HG03025 (cell line): ENCODE measurements at regions not wholly inside any gene's neighbourhood (a gene's known extent, or its start where the extent isn't known, plus 50 kb on each side); places are given as distances from the start of the nearest gene placed in this dataset.
"Not testable (repeated sequence)": the region's sequence is repeated elsewhere in the genome, so short reads cannot be mapped to it uniquely, and the experiment has no call there.

ENCODE experiments used
- ATAC-seq: cut with Tn5 transposase; IDR thresholded peaks from one replicate; pipeline ENCODE4 v1.9.1; 2021; ENCODE audit warnings: mild to moderate bottlenecking, moderate library complexity; ENCODE audit not compliant: unreplicated experiment, low FRiP score

- ATAC-seq = no peak
Observed at GRCh38 chr5:28808967-28809810, 1770.8 kb upstream of the CDH9 start.

- ATAC-seq = no peak
Observed at GRCh38 chr5:28807195-28807729, 1768.9 kb upstream of the CDH9 start.

- ATAC-seq = not testable (repeated sequence)
Observed at GRCh38 chr5:28799035-28799434, 1760.6 kb upstream of the CDH9 start.

GRCh38 chr5:28788954-28789353 is 1750.6 kb upstream of the CDH9 start:
- no peak for ATAC-seq

- no peak for ATAC-seq
Observed at GRCh38 chr5:28780083-28780692, 1741.8 kb upstream of the CDH9 start.

- ATAC-seq = no peak
Observed at GRCh38 chr5:28779161-28779754, 1740.9 kb upstream of the CDH9 start.

- no peak for ATAC-seq
Observed at GRCh38 chr5:28770307-28770706, 1731.9 kb upstream of the CDH9 start.

- no peak for ATAC-seq
Observed at GRCh38 chr5:28766565-28767158, 1728.3 kb upstream of the CDH9 start.

- no peak for ATAC-seq
Observed at GRCh38 chr5:28751396-28751795, 1713.0 kb upstream of the CDH9 start.

GRCh38 chr5:28750251-28750650 is 1711.9 kb upstream of the CDH9 start:
- no peak for ATAC-seq

- ATAC-seq = no peak
Observed at GRCh38 chr5:28748446-28748845, 1710.1 kb upstream of the CDH9 start.

GRCh38 chr5:28743716-28744110 is 1705.3 kb upstream of the CDH9 start:
- no peak for ATAC-seq

- no peak for ATAC-seq
Observed at GRCh38 chr5:28743025-28743715, 1704.8 kb upstream of the CDH9 start.

- no peak for ATAC-seq
Observed at GRCh38 chr5:28737682-28738081, 1699.3 kb upstream of the CDH9 start.

- ATAC-seq = no peak
Observed at GRCh38 chr5:28737222-28737621, 1698.8 kb upstream of the CDH9 start.

GRCh38 chr5:28734396-28734795 is 1696.0 kb upstream of the CDH9 start:
- ATAC-seq = no peak

- no peak for ATAC-seq
Observed at GRCh38 chr5:28729067-28729466, 1690.7 kb upstream of the CDH9 start.

- no peak for ATAC-seq
Observed at GRCh38 chr5:28726815-28727214, 1688.4 kb upstream of the CDH9 start.

GRCh38 chr5:28725001-28725400 is 1686.6 kb upstream of the CDH9 start:
- no peak for ATAC-seq

GRCh38 chr5:28714907-28715698 is 1676.7 kb upstream of the CDH9 start:
- ATAC-seq = no peak
